AG04449 (cell line): ENCODE measurements at regions not wholly inside any gene's neighbourhood (a gene's known extent, or its start where the extent isn't known, plus 50 kb on each side); places are given as distances from the start of the nearest gene placed in this dataset.

Source experiments
- CTCF ChIA-PET: fragments of 350-600 bp; formaldehyde crosslinking; extraction: SDS; loops from one replicate; lab custom pipeline; 2021; ENCODE audit warnings: antibody characterized with exemption; lab: Yijun Ruan, JAX
- POLR2A ChIA-PET: fragments of 400-600, 350-600 bp; formaldehyde crosslinking; extraction: SDS; loops from one replicate; lab custom pipeline; 2020; ENCODE audit warnings: antibody characterized with exemption, inconsistent platforms; lab: Yijun Ruan, JAX
- DNase-seq: peaks from one replicate; pipeline ENCODE4 v3.0.0-alpha.2; 2010; ENCODE audit warnings: low read depth, low spot score
- H3K4me3 ChIP-seq: 2 replicates; pipeline ENCODE4 v1.5.1; 2011; ENCODE audit warnings: low read depth, mild to moderate bottlenecking, control low read depth, low read length
- TF ChIP-seq, protein P1 (sequence below): IDR thresholded peaks from one replicate; pipeline ENCODE4 v1.5.1; 2011; ENCODE audit warnings: mild to moderate bottlenecking, moderate library complexity, low read length, control low read depth, inconsistent platforms; ENCODE audit not compliant: insufficient read depth; ENCODE audit errors: missing control alignments

DNA sequence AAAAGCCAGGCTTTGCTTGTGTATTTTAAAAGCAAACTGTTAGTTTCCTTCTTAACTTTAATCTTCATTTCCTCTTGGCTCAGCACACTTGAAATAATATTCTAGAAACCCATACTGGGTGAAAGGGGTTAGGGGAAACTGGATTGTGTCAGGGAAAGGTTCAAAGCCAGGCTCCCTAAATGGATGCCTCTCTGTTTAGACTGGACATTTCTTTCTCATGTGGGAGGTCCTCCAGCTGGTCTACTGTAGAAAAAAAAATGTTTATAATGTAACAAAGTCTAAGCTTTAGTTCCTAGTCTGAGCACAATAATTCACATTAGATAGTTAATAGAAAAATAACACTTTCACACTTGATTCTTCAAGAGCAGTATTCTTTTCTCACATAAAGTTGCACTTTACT lies 89.0 kb upstream of the AKIRIN2 start:
- CTCF ChIA-PET = no interaction called here
- POLR2A ChIA-PET = no interaction called here
- TF ChIP-seq, protein P1, sequence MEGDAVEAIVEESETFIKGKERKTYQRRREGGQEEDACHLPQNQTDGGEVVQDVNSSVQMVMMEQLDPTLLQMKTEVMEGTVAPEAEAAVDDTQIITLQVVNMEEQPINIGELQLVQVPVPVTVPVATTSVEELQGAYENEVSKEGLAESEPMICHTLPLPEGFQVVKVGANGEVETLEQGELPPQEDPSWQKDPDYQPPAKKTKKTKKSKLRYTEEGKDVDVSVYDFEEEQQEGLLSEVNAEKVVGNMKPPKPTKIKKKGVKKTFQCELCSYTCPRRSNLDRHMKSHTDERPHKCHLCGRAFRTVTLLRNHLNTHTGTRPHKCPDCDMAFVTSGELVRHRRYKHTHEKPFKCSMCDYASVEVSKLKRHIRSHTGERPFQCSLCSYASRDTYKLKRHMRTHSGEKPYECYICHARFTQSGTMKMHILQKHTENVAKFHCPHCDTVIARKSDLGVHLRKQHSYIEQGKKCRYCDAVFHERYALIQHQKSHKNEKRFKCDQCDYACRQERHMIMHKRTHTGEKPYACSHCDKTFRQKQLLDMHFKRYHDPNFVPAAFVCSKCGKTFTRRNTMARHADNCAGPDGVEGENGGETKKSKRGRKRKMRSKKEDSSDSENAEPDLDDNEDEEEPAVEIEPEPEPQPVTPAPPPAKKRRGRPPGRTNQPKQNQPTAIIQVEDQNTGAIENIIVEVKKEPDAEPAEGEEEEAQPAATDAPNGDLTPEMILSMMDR = no peak
- no peak overlapping the region for H3K4me3 ChIP-seq
- no peak for DNase-seq

DNA sequence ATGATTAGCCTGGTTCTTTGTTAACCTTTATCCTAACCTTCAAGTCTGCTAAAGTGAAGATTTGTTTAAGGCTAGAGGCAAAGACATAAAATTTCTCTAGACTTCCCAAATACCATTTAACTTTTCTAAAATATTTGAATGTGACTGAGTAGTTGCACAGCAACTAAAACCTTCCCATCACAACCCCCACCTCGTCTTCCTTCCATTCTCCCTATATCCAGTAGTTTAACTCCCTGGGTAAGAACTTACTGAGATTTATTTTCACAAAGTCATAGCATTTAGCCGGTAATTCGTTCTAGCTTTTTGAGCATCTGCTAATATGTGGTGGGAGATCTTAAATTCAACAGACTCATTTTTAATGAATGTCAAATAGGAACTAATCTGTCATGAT lies 87.9 kb upstream of the AKIRIN2 start:
- CTCF ChIA-PET = no interaction called here
- POLR2A ChIA-PET = no interaction called here

DNA sequence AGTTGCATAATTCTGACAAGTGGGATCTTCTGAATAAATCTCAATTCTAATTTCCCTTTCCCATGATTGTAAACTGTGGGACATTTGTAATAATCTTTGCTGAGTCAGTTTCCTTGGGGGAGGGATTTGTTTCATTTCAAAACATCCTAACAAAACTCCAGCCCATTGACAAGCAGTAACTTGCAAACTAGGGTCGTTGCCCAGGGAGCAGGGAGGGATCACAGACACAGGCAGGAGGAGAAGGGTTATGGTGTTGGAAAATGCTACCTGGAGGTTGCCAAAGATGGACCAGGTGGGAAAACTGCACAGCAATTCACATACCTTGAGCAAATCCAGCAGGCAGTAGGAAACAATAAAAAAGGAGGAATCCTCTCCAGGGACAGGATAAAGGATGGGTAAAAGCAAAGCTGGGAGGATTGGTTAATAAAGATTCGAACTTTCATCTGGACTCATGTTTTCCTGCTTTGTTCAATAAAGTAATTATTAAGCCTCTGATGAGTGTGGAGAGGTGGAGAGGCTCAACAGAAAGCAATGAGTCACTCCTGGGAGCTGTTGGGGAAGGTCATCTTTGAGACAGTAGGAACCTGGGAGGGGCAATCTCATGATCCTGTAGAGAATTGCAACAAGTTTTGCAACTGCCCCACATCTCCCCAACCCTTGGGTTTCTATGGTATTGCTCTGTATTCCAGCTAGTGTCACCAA lies 87.3 kb upstream of the AKIRIN2 start:
- POLR2A ChIA-PET = no interaction called here
- no peak for DNase-seq
- TF ChIP-seq, protein P1 = no peak
- H3K4me3 ChIP-seq = no peak overlapping the region
- CTCF ChIA-PET = no interaction called here

More for the DNA sequence above, 87.9 kb upstream of the AKIRIN2 start:
- no peak overlapping the region for H3K4me3 ChIP-seq
- DNase-seq = no peak
- TF ChIP-seq, protein P1 = no peak

DNA sequence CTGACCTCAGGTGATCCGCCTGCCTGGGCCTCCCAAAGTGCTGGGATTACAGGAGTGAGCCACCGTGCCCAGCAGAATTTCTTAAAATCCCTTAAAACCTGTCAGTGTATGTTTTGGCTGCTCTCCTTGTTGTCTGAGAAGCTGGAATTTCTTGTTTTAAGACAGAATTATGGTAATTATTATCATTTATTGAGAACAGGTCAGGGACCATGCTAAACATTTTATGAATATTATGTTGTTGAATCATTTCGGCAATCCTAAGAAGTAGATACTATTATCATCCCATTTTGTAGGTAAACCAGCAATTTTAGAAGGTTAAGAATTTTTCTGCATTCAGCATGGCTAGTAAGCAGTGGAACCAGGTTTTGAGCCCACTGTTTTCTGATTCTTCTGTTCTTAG lies 86.1 kb upstream of the AKIRIN2 start:
- TF ChIP-seq, protein P1 = no peak
- no peak for DNase-seq
- H3K4me3 ChIP-seq = no peak overlapping the region
- POLR2A ChIA-PET = no interaction called here
- CTCF ChIA-PET = no interaction called here

DNA sequence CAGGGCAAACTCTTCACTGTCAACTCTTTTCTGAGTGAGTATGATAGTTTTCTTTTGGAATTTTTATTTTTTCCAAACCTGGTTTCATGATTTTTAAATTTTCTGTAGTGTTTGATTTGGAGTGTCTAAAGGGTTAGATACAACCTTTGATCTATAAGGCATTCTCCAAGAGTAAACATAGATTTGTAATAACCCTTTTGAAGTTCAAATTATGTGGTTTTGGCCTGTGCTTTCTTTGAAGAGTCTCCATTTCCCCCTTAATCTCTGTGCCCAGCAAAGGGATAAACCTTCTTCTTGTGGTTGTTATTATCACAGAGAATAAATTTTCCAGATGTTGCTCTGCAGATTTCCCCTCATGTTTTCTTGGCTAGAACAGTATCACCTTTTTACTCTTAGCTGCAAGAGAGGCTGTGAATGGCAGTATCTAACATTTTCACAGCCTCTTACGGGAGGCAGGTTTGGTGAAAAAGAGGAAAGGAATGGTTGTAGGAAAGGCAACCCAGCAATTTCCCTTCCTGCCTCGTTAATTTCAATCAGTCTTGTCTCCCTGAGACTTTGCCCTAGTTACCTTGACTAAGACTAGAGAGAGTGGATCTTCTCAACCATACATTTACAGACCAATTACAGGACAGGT lies 83.3 kb upstream of the AKIRIN2 start:
- ChIA-PET POLR2A (interaction anchor here (0.7 kb wide), 1 partner anchor 11 kb away, joined by 3 read pairs; no protein-coding TSS in a partner anchor), CTCF (interaction anchor here (0.6 kb wide), 1 partner anchor 12 kb away, joined by 3 read pairs; no protein-coding TSS in a partner anchor)
- H3K4me3 ChIP-seq = no peak overlapping the region
- no peak for DNase-seq
- TF ChIP-seq, protein P1 = no peak

DNA sequence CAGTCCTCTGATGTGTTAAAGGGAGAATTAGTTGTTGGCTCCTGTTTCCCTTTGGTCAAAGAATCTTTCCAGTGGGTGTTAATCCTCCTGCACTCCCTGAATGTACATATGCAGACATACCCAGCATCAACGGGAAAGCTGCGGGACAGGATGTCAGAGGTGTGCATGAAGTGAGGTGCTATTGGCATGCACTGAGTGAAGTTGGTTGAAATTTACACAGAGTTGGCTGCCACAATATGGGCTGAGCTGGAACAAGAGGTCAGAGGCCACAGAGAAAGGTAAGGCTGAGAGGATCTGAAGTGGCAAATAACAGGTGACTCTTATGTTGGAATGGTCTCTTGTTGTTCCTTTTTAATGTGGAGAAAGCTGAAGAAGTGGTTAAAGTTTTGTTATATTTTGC lies 82.7 kb upstream of the AKIRIN2 start:
- CTCF ChIA-PET = interaction anchor here (0.6 to 0.9 kb wide), 2 partner anchors 12 to 390 kb away, joined by 3 read pairs; no protein-coding TSS in a partner anchor
- H3K4me3 ChIP-seq = no peak overlapping the region
- TF ChIP-seq, protein P1 = no peak
- DNase-seq = no peak
- POLR2A ChIA-PET = no interaction called here
